HepG2 (cell line): ENCODE measurements at regions not wholly inside any gene's neighbourhood (a gene's known extent, or its start where the extent isn't known, plus 50 kb on each side); places are given as distances from the start of the nearest gene placed in this dataset.

ENCODE experiments used
- BCL6 ChIP-seq: IDR thresholded peaks from 2 replicates; pipeline ENCODE4 v1.6.1; 2016; ENCODE audit warnings: missing genetic modification reagents, missing compliant biosample characterization
- CREB1 ChIP-seq, 2 experiments: fragments of 450-650 bp in 1 of 2; IDR thresholded peaks; 2 replicates each; pipeline ENCODE4 v1.6.1; 2016 to 2017; ENCODE audit warnings: control low read depth in 1 of 2, mild to moderate bottlenecking in 1 of 2, missing compliant biosample characterization in 1 of 2, missing genetic modification characterization in 1 of 2
- FOXM1 ChIP-seq: sonication (generic); formaldehyde crosslinking; IDR thresholded peaks from 2 replicates; pipeline ENCODE4 v1.5.0; 2020; ENCODE audit warnings: missing genetic modification reagents
- GATA4 ChIP-seq: sonication (generic); IDR thresholded peaks from 2 replicates; pipeline ENCODE4 v1.6.1; 2016; ENCODE audit warnings: antibody characterized with exemption, low read depth, borderline replicate concordance
- LBX2 ChIP-seq: sonication (generic); formaldehyde crosslinking; IDR thresholded peaks from 2 replicates; pipeline ENCODE4 v1.5.0; 2020; ENCODE audit warnings: missing genetic modification reagents, mild to moderate bottlenecking, borderline replicate concordance
- POLR2G ChIP-seq: fragments of 200-400 bp; formaldehyde crosslinking; IDR thresholded peaks from 2 replicates; pipeline ENCODE4 v1.6.1; 2018; ENCODE audit warnings: mild to moderate bottlenecking, low read depth, low read length, moderate library complexity
- RBM39 ChIP-seq: fragments of 200-400 bp; formaldehyde crosslinking; IDR thresholded peaks from one replicate; pipeline ENCODE4 v1.6.1; 2018; ENCODE audit warnings: antibody characterized with exemption, mild to moderate bottlenecking, low read depth, low read length; ENCODE audit not compliant: poor library complexity, severe bottlenecking
- SNRNP70 ChIP-seq: fragments of 200-400 bp; formaldehyde crosslinking; IDR thresholded peaks from 2 replicates; pipeline ENCODE4 v1.6.1; 2017; ENCODE audit warnings: mild to moderate bottlenecking, low read depth, low read length, moderate library complexity
- SPEN ChIP-seq: sonication (generic); formaldehyde crosslinking; IDR thresholded peaks from 2 replicates; pipeline ENCODE4 v1.5.1; 2020; ENCODE audit warnings: low read depth, mild to moderate bottlenecking, missing genetic modification reagents
- XRCC5 ChIP-seq: fragments of 200-400 bp; formaldehyde crosslinking; optimal IDR thresholded peaks from 2 replicates; pipeline ENCODE3; 2017; ENCODE audit warnings: mild to moderate bottlenecking, low read length
- ZBTB10 ChIP-seq: sonication (generic); formaldehyde crosslinking; IDR thresholded peaks from 2 replicates; pipeline ENCODE4 v1.4.0; 2020; ENCODE audit warnings: missing genetic modification reagents, borderline replicate concordance
- ZBTB26 ChIP-seq: IDR thresholded peaks from 2 replicates; pipeline ENCODE4 v1.6.1; 2016; ENCODE audit warnings: missing compliant biosample characterization, missing genetic modification reagents, borderline replicate concordance
- ZBTB42 ChIP-seq: sonication (generic); formaldehyde crosslinking; IDR thresholded peaks from 2 replicates; pipeline ENCODE4 v1.5.0; 2020; ENCODE audit warnings: mild to moderate bottlenecking, missing genetic modification reagents
- ZNF12 ChIP-seq: sonication (generic); formaldehyde crosslinking; IDR thresholded peaks from 2 replicates; pipeline ENCODE4 v1.5.0; 2020; ENCODE audit warnings: missing genetic modification reagents
- ZNF256 ChIP-seq: sonication (generic); formaldehyde crosslinking; conservative IDR thresholded peaks from 2 replicates; pipeline ENCODE4 v1.4.0; 2020; ENCODE audit warnings: missing genetic modification reagents
- ZNF280B ChIP-seq: sonication (generic); formaldehyde crosslinking; IDR thresholded peaks from 2 replicates; pipeline ENCODE4 v1.5.0; 2020; ENCODE audit warnings: missing genetic modification reagents, mild to moderate bottlenecking, borderline replicate concordance
- TF ChIP-seq, protein P1 (sequence below): sonication (generic); formaldehyde crosslinking; IDR thresholded peaks from 2 replicates; pipeline ENCODE4 v1.5.1; 2020; ENCODE audit warnings: missing genetic modification reagents, mild to moderate bottlenecking, borderline replicate concordance
- TF ChIP-seq, protein P2 (sequence below): IDR thresholded peaks from 2 replicates; pipeline ENCODE4 v1.6.1; 2016; ENCODE audit warnings: low read depth, borderline replicate concordance

GRCh38 chr20:50305636-50306477 lies 115.2 kb downstream of the CEBPB start (continued):
- 0 out of 2 replicates have a peak, but pooled peaks have one; percentile 91 for TF ChIP-seq LBX2
- peak; percentile 72; the same call in 1 of the 2 replicates for TF ChIP-seq ZBTB10 (CRISPR knock-in tag)
- TF ChIP-seq SPEN = peak; percentile 71
- no peak; the same call in none of the 2 replicates for TF ChIP-seq ZNF280B
- peak; percentile 58; the same call in 1 of the 2 replicates for TF ChIP-seq ZNF12
- peak; percentile 87 for TF ChIP-seq XRCC5
- TF ChIP-seq RBM39 = no peak
- TF ChIP-seq GATA4 = peak; percentile 77; the same call in 1 of the 2 replicates
- peak; percentile 88 for TF ChIP-seq BCL6 (CRISPR knock-in tag)
- TF ChIP-seq, protein P1, sequence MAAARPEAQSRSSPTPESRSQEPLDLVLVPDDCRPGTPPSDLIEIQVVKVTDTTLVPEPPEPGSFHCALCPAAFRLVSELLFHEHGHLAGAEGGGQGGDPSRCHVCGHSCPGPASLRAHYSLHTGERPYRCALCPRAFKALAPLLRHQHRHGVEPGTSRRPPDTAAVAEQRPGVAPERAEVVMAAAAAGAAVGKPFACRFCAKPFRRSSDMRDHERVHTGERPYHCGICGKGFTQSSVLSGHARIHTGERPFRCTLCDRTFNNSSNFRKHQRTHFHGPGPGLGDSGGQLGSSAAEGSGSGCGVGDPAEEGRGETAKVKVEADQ (CRISPR knock-in tag) = peak; percentile 51
- TF ChIP-seq ZNF256 (CRISPR knock-in tag) = peak; percentile 34
- peak; percentile 28; the same call in 1 of the 2 replicates for TF ChIP-seq ZBTB26
- TF ChIP-seq, protein P2, sequence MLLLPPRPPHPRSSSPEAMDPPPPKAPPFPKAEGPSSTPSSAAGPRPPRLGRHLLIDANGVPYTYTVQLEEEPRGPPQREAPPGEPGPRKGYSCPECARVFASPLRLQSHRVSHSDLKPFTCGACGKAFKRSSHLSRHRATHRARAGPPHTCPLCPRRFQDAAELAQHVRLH (CRISPR knock-in tag) = peak; percentile 21
- no peak for TF ChIP-seq FOXM1
- TF ChIP-seq ZBTB42 = peak; percentile 77; the same call in 1 of the 2 replicates
- no peak for TF ChIP-seq SNRNP70
- peak; percentile 47; the same call in 1 of the 2 replicates for TF ChIP-seq CREB1 (IDR thresholded peaks at IDR 0.05)
- TF ChIP-seq CREB1 (CRISPR knock-in tag; IDR thresholded peaks at IDR 0.05) = peak; percentile 90
- TF ChIP-seq POLR2G = no peak; the same call in none of the 2 replicates
